ENCODE measurements at regions not wholly inside any gene's neighbourhood (a gene's known extent, or its start where the extent isn't known, plus 50 kb on each side); places are given as distances from the start of the nearest gene placed in this dataset.

DNA sequence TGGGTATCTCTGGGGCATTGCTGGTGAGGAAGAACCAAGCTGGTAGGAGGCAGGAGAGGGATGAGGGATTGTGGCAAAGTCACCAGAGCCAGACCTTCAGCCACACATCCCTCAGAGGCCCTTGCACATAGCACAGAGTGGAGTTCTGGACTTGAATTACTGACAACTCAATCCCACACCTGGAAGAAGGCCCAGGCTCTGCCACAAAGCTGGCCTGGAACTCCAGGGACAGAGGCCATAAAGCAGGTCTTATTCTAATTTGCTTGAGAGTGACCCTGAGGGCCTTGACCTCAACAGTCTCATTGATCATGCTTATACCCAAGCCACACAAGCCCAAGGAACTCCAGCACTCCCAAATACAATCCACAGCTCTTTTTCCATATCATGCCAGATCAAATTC is 486.2 kb upstream of the ZMIZ1 start:
- H3K9me2 ChIP-seq (replicated peaks; ENCODE audit: low read length) = no peaks in the 10 kb centered on the region
- no peak overlapping the region for H3K9ac ChIP-seq (ENCODE audit: low read length)
- TF ChIP-seq EZH2phosphoT487 (IDR thresholded peaks at IDR 0.05; ENCODE audit: borderline replicate concordance, low read length) (no peak), EZH2 (IDR thresholded peaks at IDR 0.05; ENCODE audit: low read length, unreplicated experiment) (no peak)
- intact Hi-C loops (cut with micrococcal nuclease) = no loop called here
- no peaks in the 10 kb centered on the region for H3F3A ChIP-seq (ENCODE audit: low read length, unreplicated experiment)
- no peak overlapping the region for H3K4me2 ChIP-seq (ENCODE audit: low read length)
- ChIA-PET POLR2A (ENCODE audit: unreplicated experiment) (no interaction called here), CTCF (no interaction called here)
- no peak overlapping the region for H3K27ac ChIP-seq (ENCODE audit: low read length)
- H3K36me3 ChIP-seq (ENCODE audit: low read depth, low read length) = no peaks in the 10 kb centered on the region
- no TSS peak for BruUV-seq (replicated peaks)
- H3K4me3 ChIP-seq (ENCODE audit: low read length) = no peak overlapping the region
- H3K27me3 ChIP-seq (ENCODE audit: low read length) = peaks cover 58% of the 10 kb centered on the region
- H3K4me1 ChIP-seq (ENCODE audit: insufficient read depth, low read length) = peaks cover 4% of the 10 kb centered on the region; the same call in 1 of the 2 replicates
- no peak for ATAC-seq
- no peak for DNase-seq
- no peaks in the 10 kb centered on the region for H3K9me3 ChIP-seq (ENCODE audit: low read length)
- H2AFZ ChIP-seq (ENCODE audit: low read length) = no peak overlapping the region
- H4K20me1 ChIP-seq (ENCODE audit: low read length) = no peaks in the 10 kb centered on the region
- no peaks in the 10 kb centered on the region for H3K79me2 ChIP-seq (ENCODE audit: low read length)

GRCh38 chr10:78584266-78584665 is 484.5 kb upstream of the ZMIZ1 start:
- no peak overlapping the region for H3K4me3 ChIP-seq (ENCODE audit: low read length)
- H3K27me3 ChIP-seq (ENCODE audit: low read length) = peaks cover 58% of the 10 kb centered on the region
- TF ChIP-seq EZH2phosphoT487 (IDR thresholded peaks at IDR 0.05; ENCODE audit: borderline replicate concordance, low read length) (no peak), CTCF (conservative IDR thresholded peaks at IDR 0.05; ENCODE audit: low read depth, low read length) (no peak), EZH2 (IDR thresholded peaks at IDR 0.05; ENCODE audit: low read length, unreplicated experiment) (no peak)
- no peak overlapping the region for H3K27ac ChIP-seq (ENCODE audit: low read length)
- DNase-seq (no peak), ATAC-seq (no peak)
- no TSS peak for BruUV-seq (replicated peaks)
- H3K9me2 ChIP-seq (replicated peaks; ENCODE audit: low read length) = no peaks in the 10 kb centered on the region
- H4K20me1 ChIP-seq (ENCODE audit: low read length) = no peaks in the 10 kb centered on the region
- H3K4me1 ChIP-seq (ENCODE audit: insufficient read depth, low read length) = no peaks in the 10 kb centered on the region
- no peak overlapping the region for H3K4me2 ChIP-seq (ENCODE audit: low read length)
- no peak overlapping the region for H3K9ac ChIP-seq (ENCODE audit: low read length)
- no peak overlapping the region for H2AFZ ChIP-seq (ENCODE audit: low read length)
- H3F3A ChIP-seq (ENCODE audit: low read length, unreplicated experiment) = no peaks in the 10 kb centered on the region
- H3K36me3 ChIP-seq (ENCODE audit: low read depth, low read length) = no peaks in the 10 kb centered on the region
- ChIA-PET POLR2A (ENCODE audit: unreplicated experiment) (no interaction called here), CTCF (no interaction called here)
- no peaks in the 10 kb centered on the region for H3K9me3 ChIP-seq (ENCODE audit: low read length)
- intact Hi-C loops (cut with micrococcal nuclease) = no loop called here
- H3K79me2 ChIP-seq (ENCODE audit: low read length) = no peaks in the 10 kb centered on the region

GRCh38 chr10:78584681-78585080 is 484.1 kb upstream of the ZMIZ1 start:
- ATAC-seq = no peak
- CTCF ChIA-PET = no interaction called here
- Histone ChIP-seq H3K9me2 (replicated peaks; ENCODE audit: low read length) (no peaks in the 10 kb centered on the region), H4K20me1 (ENCODE audit: low read length) (no peaks in the 10 kb centered on the region), H3K36me3 (ENCODE audit: low read depth, low read length) (no peaks in the 10 kb centered on the region), H3K79me2 (ENCODE audit: low read length) (no peaks in the 10 kb centered on the region), H3K9me3 (ENCODE audit: low read length) (no peaks in the 10 kb centered on the region), H2AFZ (ENCODE audit: low read length) (no peak overlapping the region), H3K4me2 (ENCODE audit: low read length) (no peak overlapping the region), H3K27ac (ENCODE audit: low read length) (no peak overlapping the region), H3K4me1 (ENCODE audit: insufficient read depth, low read length) (no peaks in the 10 kb centered on the region), H3K9ac (ENCODE audit: low read length) (no peak overlapping the region), H3K4me3 (ENCODE audit: low read length) (no peak overlapping the region), H3F3A (ENCODE audit: low read length, unreplicated experiment) (no peaks in the 10 kb centered on the region), H3K27me3 (ENCODE audit: low read length) (peaks cover 58% of the 10 kb centered on the region)
- intact Hi-C loops (cut with micrococcal nuclease) = no loop called here
- TF ChIP-seq EZH2phosphoT487 (IDR thresholded peaks at IDR 0.05; ENCODE audit: borderline replicate concordance, low read length) (no peak), CTCF (conservative IDR thresholded peaks at IDR 0.05; ENCODE audit: low read depth, low read length) (no peak), EZH2 (IDR thresholded peaks at IDR 0.05; ENCODE audit: low read length, unreplicated experiment) (no peak)
- no peak for DNase-seq
- POLR2A ChIA-PET (ENCODE audit: unreplicated experiment) = no interaction called here
- BruUV-seq (replicated peaks) = no TSS peak

Data from PC-3 (cell line).